ENCODE measurements at regions not wholly inside any gene's neighbourhood (a gene's known extent, or its start where the extent isn't known, plus 50 kb on each side); places are given as distances from the start of the nearest gene placed in this dataset.

DNA sequence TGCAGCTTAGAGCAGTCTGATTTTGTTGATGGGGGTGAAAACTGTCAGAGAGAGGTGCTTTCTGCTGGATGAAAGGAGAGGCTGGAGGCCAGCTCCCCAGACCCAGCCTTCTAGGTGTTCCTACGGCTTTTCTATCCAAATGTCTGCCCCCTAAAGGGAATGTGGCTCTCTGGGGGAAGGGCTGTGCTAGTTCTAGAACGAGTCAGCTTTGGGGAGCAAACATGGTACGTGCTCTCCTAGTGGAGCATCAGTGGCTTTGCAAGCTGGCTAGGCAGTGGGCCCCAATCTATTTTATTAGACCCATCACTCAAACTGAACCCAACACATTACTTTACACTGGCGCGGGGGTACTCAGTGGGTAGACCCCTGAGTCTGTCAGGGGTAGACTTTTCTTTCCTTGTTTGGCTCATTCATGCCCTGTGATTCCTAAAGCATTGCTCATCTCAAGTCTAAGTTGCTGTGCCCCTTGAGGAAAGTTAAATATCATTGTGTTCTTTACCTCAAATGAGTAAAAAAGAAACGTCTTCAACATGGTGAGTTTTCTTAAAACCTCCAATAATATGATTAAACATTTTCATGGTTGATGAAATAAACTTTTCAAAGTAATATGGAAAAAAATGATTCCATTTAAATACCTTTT is 254.9 kb downstream of the DLEU7 start:
- Histone ChIP-seq H3K4me1 (ENCODE audit: control insufficient read depth, insufficient read depth, low read length) (peaks cover 4% of the 10 kb centered on the region), H3K36me3 (ENCODE audit: control insufficient read depth, insufficient read depth, low read length) (no peaks in the 10 kb centered on the region), H3K9me3 (ENCODE audit: control insufficient read depth, insufficient read depth, low read length) (no peaks in the 10 kb centered on the region), H3K27ac (ENCODE audit: low read length) (no peak overlapping the region), H3K27me3 (ENCODE audit: control insufficient read depth, insufficient read depth, low read length) (no peaks in the 10 kb centered on the region), H3K4me3 (ENCODE audit: low read length) (no peak overlapping the region)
- H3K27ac Mint-ChIP-seq, result no peak overlapping the region
- H3K4me1 Mint-ChIP-seq, result no peaks in the 10 kb centered on the region
- TF ChIP-seq CTCF (IDR thresholded peaks at IDR 0.05), result no peak
- no peaks in the 10 kb centered on the region for H3K27me3 Mint-ChIP-seq (ENCODE audit: low read depth in 2 of 2)
- ATAC-seq (no peak), DNase-seq (no peak)
- intact Hi-C loops (cut with micrococcal nuclease), result no loop called here
- no peaks in the 10 kb centered on the region for H3K36me3 Mint-ChIP-seq
- WGBS (ENCODE audit: insufficient coverage), result 96% methylated on average over 5 of the region's 6 CpGs
- no peaks in the 10 kb centered on the region for H3K9me3 Mint-ChIP-seq
- no peak overlapping the region for H3K4me3 Mint-ChIP-seq

DNA sequence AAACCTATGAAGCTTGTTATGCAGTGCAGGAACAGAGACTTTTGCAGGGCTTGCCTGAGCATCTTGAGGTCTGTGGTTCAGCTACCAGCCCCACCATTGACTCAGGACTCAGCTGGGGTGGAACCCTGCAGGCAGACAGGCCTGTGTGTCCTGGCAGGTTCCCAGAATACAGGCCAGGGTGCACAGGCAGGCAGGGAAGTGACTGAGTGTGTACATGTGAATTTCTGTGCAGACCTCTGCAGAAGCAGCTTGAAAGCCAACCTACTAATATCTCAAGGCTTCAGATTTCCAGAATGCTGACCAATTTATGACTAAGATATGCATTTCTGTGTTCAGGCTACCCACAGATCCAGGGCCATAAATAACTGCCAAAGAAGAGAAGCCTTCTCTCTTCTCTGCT is 254.4 kb downstream of the DLEU7 start:
- no peaks in the 10 kb centered on the region for H3K36me3 Mint-ChIP-seq
- intact Hi-C loops (cut with micrococcal nuclease), result no loop called here
- ATAC-seq (no peak), DNase-seq (no peak)
- Histone ChIP-seq H3K9me3 (ENCODE audit: control insufficient read depth, insufficient read depth, low read length) (no peaks in the 10 kb centered on the region), H3K27ac (ENCODE audit: low read length) (no peak overlapping the region), H3K36me3 (ENCODE audit: control insufficient read depth, insufficient read depth, low read length) (no peaks in the 10 kb centered on the region), H3K27me3 (ENCODE audit: control insufficient read depth, insufficient read depth, low read length) (no peaks in the 10 kb centered on the region), H3K4me1 (ENCODE audit: control insufficient read depth, insufficient read depth, low read length) (peaks cover 4% of the 10 kb centered on the region), H3K4me3 (ENCODE audit: low read length) (no peak overlapping the region)
- no peaks in the 10 kb centered on the region for H3K4me1 Mint-ChIP-seq
- no peaks in the 10 kb centered on the region for H3K9me3 Mint-ChIP-seq
- no peaks in the 10 kb centered on the region for H3K27me3 Mint-ChIP-seq (ENCODE audit: low read depth in 2 of 2)
- no peak overlapping the region for H3K4me3 Mint-ChIP-seq
- TF ChIP-seq CTCF (IDR thresholded peaks at IDR 0.05), result no peak
- no peak overlapping the region for H3K27ac Mint-ChIP-seq

- H3K4me1 Mint-ChIP-seq, result peaks cover 0 to 1% of the 10 kb centered on the region in 2 donors
- H3K27me3 Mint-ChIP-seq (ENCODE audit: low read depth in 2 of 2), result no peaks in the 10 kb centered on the region
- DNase-seq (no peak), ATAC-seq (no peak)
- intact Hi-C loops (cut with micrococcal nuclease), result no loop called here
- H3K9me3 ChIP-seq (ENCODE audit: control insufficient read depth, insufficient read depth, low read length), result no peaks in the 10 kb centered on the region
- H3K27ac Mint-ChIP-seq, result no peak overlapping the region
- no peak for TF ChIP-seq CTCF (IDR thresholded peaks at IDR 0.05)
- 100% methylated on average over 1 of the region's 2 CpGs for WGBS (ENCODE audit: insufficient coverage)
- H3K27ac ChIP-seq (ENCODE audit: low read length), result no peak overlapping the region
- no peaks in the 10 kb centered on the region for H3K36me3 Mint-ChIP-seq
- H3K36me3 ChIP-seq (ENCODE audit: control insufficient read depth, insufficient read depth, low read length), result no peaks in the 10 kb centered on the region
- H3K4me3 Mint-ChIP-seq, result no peak overlapping the region
- peaks cover 4% of the 10 kb centered on the region for H3K4me1 ChIP-seq (ENCODE audit: control insufficient read depth, insufficient read depth, low read length)
- H3K9me3 Mint-ChIP-seq, result no peaks in the 10 kb centered on the region
- H3K27me3 ChIP-seq (ENCODE audit: control insufficient read depth, insufficient read depth, low read length), result no peaks in the 10 kb centered on the region
- H3K4me3 ChIP-seq (ENCODE audit: low read length), result no peak overlapping the region
Measured at GRCh38 chr13:50589651-50590054, 253.8 kb downstream of the DLEU7 start.
